ENCODE measurements at regions not wholly inside any gene's neighbourhood (a gene's known extent, or its start where the extent isn't known, plus 50 kb on each side); places are given as distances from the start of the nearest gene placed in this dataset.

DNA sequence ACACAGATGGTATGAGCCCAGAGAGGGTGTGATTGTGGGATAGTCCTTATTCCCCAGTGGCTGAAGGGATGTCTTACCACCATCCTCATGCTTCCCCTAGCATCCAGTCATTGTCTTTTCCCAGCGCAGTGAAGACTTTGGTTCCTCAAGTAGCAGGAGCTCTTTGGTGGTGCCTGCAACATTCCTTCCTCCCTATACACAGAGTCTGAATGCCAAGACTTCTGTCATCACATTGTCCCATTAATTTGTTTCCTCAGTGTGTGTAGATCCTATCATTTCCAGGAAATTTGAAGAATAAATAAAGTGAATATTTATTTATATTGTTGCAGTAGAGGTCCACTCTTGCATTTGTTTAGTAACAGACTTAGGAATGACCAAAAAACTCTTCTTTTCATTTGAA is 147.2 kb downstream of the DACT1 start:
- TF ChIP-seq, protein P1, sequence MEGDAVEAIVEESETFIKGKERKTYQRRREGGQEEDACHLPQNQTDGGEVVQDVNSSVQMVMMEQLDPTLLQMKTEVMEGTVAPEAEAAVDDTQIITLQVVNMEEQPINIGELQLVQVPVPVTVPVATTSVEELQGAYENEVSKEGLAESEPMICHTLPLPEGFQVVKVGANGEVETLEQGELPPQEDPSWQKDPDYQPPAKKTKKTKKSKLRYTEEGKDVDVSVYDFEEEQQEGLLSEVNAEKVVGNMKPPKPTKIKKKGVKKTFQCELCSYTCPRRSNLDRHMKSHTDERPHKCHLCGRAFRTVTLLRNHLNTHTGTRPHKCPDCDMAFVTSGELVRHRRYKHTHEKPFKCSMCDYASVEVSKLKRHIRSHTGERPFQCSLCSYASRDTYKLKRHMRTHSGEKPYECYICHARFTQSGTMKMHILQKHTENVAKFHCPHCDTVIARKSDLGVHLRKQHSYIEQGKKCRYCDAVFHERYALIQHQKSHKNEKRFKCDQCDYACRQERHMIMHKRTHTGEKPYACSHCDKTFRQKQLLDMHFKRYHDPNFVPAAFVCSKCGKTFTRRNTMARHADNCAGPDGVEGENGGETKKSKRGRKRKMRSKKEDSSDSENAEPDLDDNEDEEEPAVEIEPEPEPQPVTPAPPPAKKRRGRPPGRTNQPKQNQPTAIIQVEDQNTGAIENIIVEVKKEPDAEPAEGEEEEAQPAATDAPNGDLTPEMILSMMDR (IDR thresholded peaks at IDR 0.05; ENCODE audit: low read depth, low read length): no peak
- no peak overlapping the region for H3K4me3 ChIP-seq (replicated peaks in 1 of 2; ENCODE audit: low read depth in 2 of 2, low read length in 2 of 2)
- no peak for DNase-seq (ENCODE audit: low read depth in 2 of 2)

DNA sequence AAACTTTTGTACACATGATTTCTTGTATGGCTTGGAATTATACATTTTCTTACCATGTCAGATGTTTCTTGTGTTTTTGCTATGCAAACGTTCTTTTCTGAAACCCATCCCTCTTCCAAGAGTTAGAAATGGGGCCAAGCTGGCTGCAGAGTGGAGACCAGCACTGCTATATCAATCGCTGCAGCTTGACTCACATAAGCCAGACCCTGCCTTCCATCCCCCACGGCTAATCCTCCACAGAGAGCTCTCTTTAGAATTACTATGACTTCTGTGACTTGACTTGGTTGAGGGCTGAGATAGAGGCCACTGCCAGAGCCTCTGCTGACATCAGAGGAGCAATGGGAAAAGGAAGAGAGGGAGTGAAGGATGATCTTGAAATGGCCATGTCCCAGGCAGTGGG is 147.9 kb downstream of the DACT1 start:
- DNase-seq (ENCODE audit: low read depth in 2 of 2): no peak
- TF ChIP-seq, protein P1 (IDR thresholded peaks at IDR 0.05; ENCODE audit: low read depth, low read length): no peak

DNA sequence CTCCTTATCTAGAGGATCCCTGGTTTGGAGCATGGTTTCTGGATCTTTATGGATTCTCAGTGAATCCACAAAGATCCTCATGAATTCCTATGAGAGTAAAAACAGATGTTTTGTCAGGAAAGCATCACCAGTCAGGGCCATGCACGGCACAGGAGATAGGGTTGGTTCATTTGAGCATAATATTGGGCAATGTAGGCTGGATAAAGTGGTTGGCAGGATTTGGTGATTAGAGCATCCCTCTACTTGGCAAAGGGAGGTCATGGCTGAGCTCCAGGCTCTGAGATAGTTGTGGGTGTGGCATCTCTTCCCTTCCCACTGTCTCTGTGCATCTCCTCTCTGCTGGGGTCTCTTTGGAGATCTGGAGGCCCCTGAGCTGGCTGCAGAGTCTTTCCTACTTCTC is 149.8 kb downstream of the DACT1 start:
- DNase-seq (ENCODE audit: low read depth in 2 of 2): no peak
- H3K4me3 ChIP-seq (replicated peaks in 1 of 2; ENCODE audit: low read depth in 2 of 2, low read length in 2 of 2): no peak overlapping the region
- TF ChIP-seq, protein P1 (IDR thresholded peaks at IDR 0.05; ENCODE audit: low read depth, low read length): no peak

More for the DNA sequence above, 147.9 kb downstream of the DACT1 start:
- H3K4me3 ChIP-seq (replicated peaks in 1 of 2; ENCODE audit: low read depth in 2 of 2, low read length in 2 of 2): no peak overlapping the region

DNA sequence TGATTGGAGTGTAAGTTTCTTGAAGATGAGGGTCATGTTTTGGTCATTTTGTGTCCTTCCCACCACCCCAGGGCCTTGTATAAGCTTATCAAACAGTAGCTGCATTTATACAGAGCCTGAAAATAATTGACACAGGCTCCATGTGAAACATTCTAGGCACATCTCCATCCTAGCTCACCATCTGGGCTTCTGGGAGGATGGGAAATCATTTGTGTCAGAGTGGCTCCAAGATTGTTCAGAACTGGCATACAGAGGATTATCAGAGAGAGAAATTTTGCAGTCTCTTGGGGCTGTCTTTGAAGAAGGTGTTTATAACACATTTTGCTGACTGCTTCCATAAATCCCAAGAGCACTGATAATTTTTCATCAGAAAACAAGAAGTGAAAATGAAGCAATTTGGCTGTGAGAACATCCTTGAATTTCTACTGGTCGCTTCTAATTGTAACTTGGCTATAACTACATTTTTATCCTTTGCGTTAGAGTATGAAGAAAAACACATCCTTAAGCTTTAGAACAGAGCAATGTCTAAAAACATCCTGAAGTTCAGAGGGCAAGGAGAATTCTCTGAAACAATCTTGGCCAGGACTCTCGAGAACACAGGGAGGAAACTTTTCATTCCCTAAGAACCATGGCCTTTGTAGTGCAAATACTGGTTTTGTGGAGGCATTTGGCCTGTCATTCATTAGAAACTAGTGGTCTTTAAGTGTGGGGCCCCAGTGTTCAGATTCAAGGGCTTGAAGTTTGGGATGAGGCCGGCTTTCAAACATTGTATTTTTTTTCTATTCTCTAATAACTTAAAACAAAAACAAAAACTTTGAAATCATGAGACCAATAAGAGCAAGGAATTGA is 151.1 kb downstream of the DACT1 start:
- TF ChIP-seq, protein P1 (IDR thresholded peaks at IDR 0.05; ENCODE audit: low read depth, low read length): no peak
- no peak for DNase-seq (ENCODE audit: low read depth in 2 of 2)
- H3K4me3 ChIP-seq (replicated peaks in 1 of 2; ENCODE audit: low read depth in 2 of 2, low read length in 2 of 2): no peak overlapping the region

DNA sequence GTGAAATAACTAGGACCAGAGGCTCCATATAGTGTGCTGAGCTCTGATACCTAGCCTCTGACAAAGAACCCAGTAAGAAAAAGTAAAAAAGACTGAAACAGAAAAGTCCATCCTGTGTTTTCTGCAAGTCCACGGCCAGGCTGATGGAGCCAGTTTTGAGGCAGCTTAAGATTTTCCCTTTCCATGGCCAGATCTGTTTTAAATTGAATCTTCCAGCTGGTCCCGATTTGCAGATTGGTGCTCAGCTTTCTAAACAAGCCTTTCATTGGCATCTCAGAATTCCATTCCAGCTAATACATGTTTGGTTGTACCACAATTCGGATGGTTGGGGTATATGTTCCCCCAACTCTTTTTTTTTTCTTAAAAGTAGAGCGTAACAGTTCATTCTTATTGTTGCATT is 152.0 kb downstream of the DACT1 start:
- DNase-seq (ENCODE audit: low read depth in 2 of 2): no peak
- TF ChIP-seq, protein P1 (IDR thresholded peaks at IDR 0.05; ENCODE audit: low read depth, low read length): no peak
- H3K4me3 ChIP-seq (replicated peaks in 1 of 2; ENCODE audit: low read depth in 2 of 2, low read length in 2 of 2): no peak overlapping the region

DNA sequence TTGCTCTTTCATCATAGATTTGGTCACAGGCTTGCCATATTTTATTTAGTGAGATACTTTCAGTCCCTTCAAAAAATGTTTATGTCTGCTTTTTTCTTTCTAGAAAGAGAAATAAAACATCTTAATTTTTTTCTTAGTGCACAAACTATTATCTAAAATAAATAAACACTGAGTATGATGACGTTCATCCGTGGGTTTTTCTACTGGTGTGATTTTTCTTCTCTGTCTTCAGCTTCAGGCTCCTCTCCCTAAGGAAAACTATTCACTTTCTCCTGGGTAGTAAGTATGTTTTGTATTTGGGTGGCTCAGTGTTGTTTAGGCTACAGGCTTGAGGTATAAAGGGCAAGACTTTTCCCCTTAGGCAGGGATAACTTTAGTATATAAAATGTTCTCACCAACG is 154.7 kb downstream of the DACT1 start:
- peak in 1 of 2 donors; percentile 36 for DNase-seq (ENCODE audit: low read depth in 2 of 2)

More for the DNA sequence above, 154.7 kb downstream of the DACT1 start:
- TF ChIP-seq, protein P1 (IDR thresholded peaks at IDR 0.05; ENCODE audit: low read depth, low read length): no peak
- no peak overlapping the region for H3K4me3 ChIP-seq (replicated peaks in 1 of 2; ENCODE audit: low read depth in 2 of 2, low read length in 2 of 2)

Measured in cardiac fibroblast (primary cell).